Smooth muscle cell (in vitro differentiated cells): ENCODE measurements at regions not wholly inside any gene's neighbourhood (a gene's known extent, or its start where the extent isn't known, plus 50 kb on each side); places are given as distances from the start of the nearest gene placed in this dataset. TPM values are rescaled to one million over a fixed set of nuclear protein-coding genes. Genes with fewer than 3 reads are reported as not detected.
"Not testable (repeated sequence)": the region's sequence is repeated elsewhere in the genome, so short reads cannot be mapped to it uniquely, and the experiment has no call there.

Experiments
- DNase-seq: peaks from one replicate; lab custom pipeline; 2025; ENCODE audit not compliant: unreplicated experiment; lab: John Stamatoyannopoulos, UW
- H2AFZ ChIP-seq: fragments of 200-600 bp; sonication (generic); 2 replicates; pipeline ENCODE4 v1.6.0; 2016; ENCODE audit warnings: antibody characterized with exemption, low read depth, mild to moderate bottlenecking
- H3F3A ChIP-seq: fragments of 200-600 bp; sonication (generic); 2 replicates; pipeline ENCODE4 v1.6.0; 2017; ENCODE audit warnings: antibody characterized with exemption, low read depth
- H3K27ac ChIP-seq: fragments of 200-600 bp; sonication (generic); 2 replicates; pipeline ENCODE4 v1.5.1; 2016; ENCODE audit warnings: low read depth, mild to moderate bottlenecking
- H3K27me3 ChIP-seq: fragments of 200-600 bp; sonication (generic); 2 replicates; pipeline ENCODE4 v1.6.1; 2016; ENCODE audit warnings: low read depth, mild to moderate bottlenecking
- H3K36me3 ChIP-seq: fragments of 200-600 bp; sonication (generic); 2 replicates; pipeline ENCODE4 v1.5.1; 2016; ENCODE audit warnings: low read depth
- H3K4me1 ChIP-seq: fragments of 200-600 bp; sonication (generic); 2 replicates; pipeline ENCODE4 v1.5.1; 2016; ENCODE audit warnings: low read depth
- H3K4me2 ChIP-seq: fragments of 200-600 bp; sonication (generic); 2 replicates; pipeline ENCODE4 v1.6.0; 2016; ENCODE audit warnings: mild to moderate bottlenecking
- H3K4me3 ChIP-seq: fragments of 200-600 bp; sonication (generic); 2 replicates; pipeline ENCODE4 v1.5.1; 2016; ENCODE audit warnings: mild to moderate bottlenecking
- H3K79me2 ChIP-seq: fragments of 200-600 bp; sonication (generic); 2 replicates; pipeline ENCODE4 v1.6.0; 2016; ENCODE audit warnings: low read depth, mild to moderate bottlenecking
- H3K9ac ChIP-seq: fragments of 200-600 bp; sonication (generic); 2 replicates; pipeline ENCODE4 v1.6.0; 2016; ENCODE audit warnings: low read depth
- H3K9me3 ChIP-seq: fragments of 200-600 bp; sonication (generic); replicated peaks from 2 replicates; pipeline ENCODE4 v1.5.1; 2016; ENCODE audit warnings: low read depth
- H4K20me1 ChIP-seq: fragments of 200-600 bp; sonication (generic); 2 replicates; pipeline ENCODE4 v1.6.0; 2016; ENCODE audit warnings: low read depth
- WGBS: methylation state at CpG from one replicate; pipeline ENCODE4 v1.1.7; 2016; ENCODE audit warnings: low lambda C conversion rate; 5-methylcytosine and 5-hydroxymethylcytosine counted together
- small RNA-seq: library from RNA; depleted of rRNA; stranded (forward); fragments of <200 nt; gene quantifications from one replicate; pipeline ENCODE3, GENCODE V24; 2014
- TF ChIP-seq, protein P1 (sequence below): fragments of 200-600 bp; sonication (generic); IDR thresholded peaks from 2 replicates; pipeline ENCODE4 v1.5.1; 2017; ENCODE audit warnings: borderline replicate concordance, mild to moderate bottlenecking, antibody characterized with exemption; ENCODE audit not compliant: insufficient read depth, poor library complexity, severe bottlenecking

DNA sequence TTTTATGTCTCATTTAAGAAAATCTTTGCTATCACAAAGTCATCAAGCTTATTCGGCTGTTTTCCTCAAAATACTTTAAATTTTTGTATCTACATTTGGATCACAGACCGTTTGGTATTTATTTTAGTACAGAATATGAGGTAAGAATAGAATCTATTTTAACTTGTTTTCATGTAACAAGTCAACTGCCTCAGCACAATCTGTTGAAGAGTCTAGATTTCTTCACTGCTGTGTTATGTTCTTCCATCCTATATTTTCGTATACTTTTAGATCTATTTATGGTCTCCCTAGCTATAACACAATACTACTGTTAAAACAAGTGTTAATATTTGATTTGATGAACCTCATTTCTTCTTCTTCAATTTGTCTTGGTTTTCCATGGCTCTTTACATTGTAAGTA is 61.6 kb upstream of the SGCG start:
- H3K9me3 ChIP-seq, result no peaks in the 10 kb centered on the region
- TF ChIP-seq, protein P1, sequence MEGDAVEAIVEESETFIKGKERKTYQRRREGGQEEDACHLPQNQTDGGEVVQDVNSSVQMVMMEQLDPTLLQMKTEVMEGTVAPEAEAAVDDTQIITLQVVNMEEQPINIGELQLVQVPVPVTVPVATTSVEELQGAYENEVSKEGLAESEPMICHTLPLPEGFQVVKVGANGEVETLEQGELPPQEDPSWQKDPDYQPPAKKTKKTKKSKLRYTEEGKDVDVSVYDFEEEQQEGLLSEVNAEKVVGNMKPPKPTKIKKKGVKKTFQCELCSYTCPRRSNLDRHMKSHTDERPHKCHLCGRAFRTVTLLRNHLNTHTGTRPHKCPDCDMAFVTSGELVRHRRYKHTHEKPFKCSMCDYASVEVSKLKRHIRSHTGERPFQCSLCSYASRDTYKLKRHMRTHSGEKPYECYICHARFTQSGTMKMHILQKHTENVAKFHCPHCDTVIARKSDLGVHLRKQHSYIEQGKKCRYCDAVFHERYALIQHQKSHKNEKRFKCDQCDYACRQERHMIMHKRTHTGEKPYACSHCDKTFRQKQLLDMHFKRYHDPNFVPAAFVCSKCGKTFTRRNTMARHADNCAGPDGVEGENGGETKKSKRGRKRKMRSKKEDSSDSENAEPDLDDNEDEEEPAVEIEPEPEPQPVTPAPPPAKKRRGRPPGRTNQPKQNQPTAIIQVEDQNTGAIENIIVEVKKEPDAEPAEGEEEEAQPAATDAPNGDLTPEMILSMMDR, result no peak
- no peaks in the 10 kb centered on the region for H3K27me3 ChIP-seq
- WGBS, result 88% methylated on average over 3 of the region's 3 CpGs
- no peak overlapping the region for H3K9ac ChIP-seq
- H3F3A ChIP-seq, result no peaks in the 10 kb centered on the region
- no peak overlapping the region for H3K4me2 ChIP-seq
- no peaks in the 10 kb centered on the region for H3K4me1 ChIP-seq
- H4K20me1 ChIP-seq, result no peaks in the 10 kb centered on the region
- no peak overlapping the region for H3K27ac ChIP-seq
- H2AFZ ChIP-seq, result no peak overlapping the region
- no peaks in the 10 kb centered on the region for H3K79me2 ChIP-seq
- no peaks in the 10 kb centered on the region for H3K36me3 ChIP-seq
- no peak for DNase-seq
- H3K4me3 ChIP-seq, result no peak overlapping the region

DNA sequence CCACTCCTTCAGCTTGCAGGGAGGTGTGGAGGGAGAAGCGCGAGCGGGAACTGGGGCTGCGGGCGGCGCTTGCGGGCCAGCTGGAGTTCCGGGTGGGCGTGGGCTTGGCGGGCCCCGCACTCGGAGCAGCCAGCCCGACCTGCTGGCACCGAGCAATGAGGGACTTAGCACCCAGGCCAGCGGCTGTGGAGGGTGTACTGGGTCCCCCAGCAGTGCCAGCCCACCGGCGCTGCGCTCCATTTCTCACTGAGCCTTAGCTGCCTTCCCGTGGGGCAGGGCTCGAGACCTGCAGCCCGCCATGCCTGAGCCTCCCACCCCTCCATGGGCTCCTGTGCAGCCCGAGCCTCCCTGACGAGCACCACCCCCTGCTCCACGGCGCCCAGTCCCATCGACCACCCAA is 53.2 kb upstream of the SGCG start:
- WGBS, result 95% methylated on average over 25 of the region's 26 CpGs
- H3K4me3 ChIP-seq, H2AFZ ChIP-seq, H3K27ac ChIP-seq, H3K36me3 ChIP-seq, H3K4me1 ChIP-seq, H3F3A ChIP-seq, H3K9me3 ChIP-seq, H3K4me2 ChIP-seq, H3K79me2 ChIP-seq, DNase-seq, H3K27me3 ChIP-seq, H3K9ac ChIP-seq, H4K20me1 ChIP-seq: not testable (repeated sequence)

DNA sequence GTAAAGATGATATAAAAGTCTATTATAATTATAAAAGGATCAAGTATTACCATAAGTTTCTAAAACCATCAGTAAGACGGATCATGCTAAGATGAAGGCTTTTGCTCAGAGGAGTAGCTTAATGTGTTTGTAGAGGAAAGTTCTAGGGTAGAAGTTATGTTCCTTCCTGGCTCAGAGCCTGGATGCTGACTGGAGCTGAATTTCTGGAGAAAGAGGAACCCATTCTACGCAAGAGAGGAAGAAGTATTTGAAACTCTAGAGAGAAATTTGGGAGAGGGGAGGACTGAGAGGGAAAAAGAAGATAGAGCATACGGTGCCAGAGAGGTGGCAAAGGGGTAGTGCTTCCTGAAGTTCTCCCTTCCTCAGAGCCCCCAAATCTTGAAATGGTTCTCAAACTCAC is 51.4 kb upstream of the SGCG start:
- no peak for DNase-seq
- H3K27me3 ChIP-seq, result no peaks in the 10 kb centered on the region
- H3F3A ChIP-seq, result no peaks in the 10 kb centered on the region
- 90% methylated on average over 3 of the region's 3 CpGs for WGBS
- H2AFZ ChIP-seq, result no peak overlapping the region
- no peaks in the 10 kb centered on the region for H3K36me3 ChIP-seq
- no peak overlapping the region for H3K4me2 ChIP-seq
- H3K27ac ChIP-seq, result no peak overlapping the region
- no peak overlapping the region for H3K4me3 ChIP-seq
- no peaks in the 10 kb centered on the region for H3K9me3 ChIP-seq
- H3K4me1 ChIP-seq, result no peaks in the 10 kb centered on the region
- no peaks in the 10 kb centered on the region for H3K79me2 ChIP-seq
- H4K20me1 ChIP-seq, result no peaks in the 10 kb centered on the region
- H3K9ac ChIP-seq, result no peak overlapping the region
- TF ChIP-seq, protein P1, result no peak

Small RNA genes in the stretch of these regions (small RNA-seq; reads per million reads assigned to genes)
- gene MTND3P1, result 0.08 reads per million
- not detected for gene RF00049
